ENCODE measurements at regions not wholly inside any gene's neighbourhood (a gene's known extent, or its start where the extent isn't known, plus 50 kb on each side); places are given as distances from the start of the nearest gene placed in this dataset.
A peak's percentile ranks its signal among the peaks of the same experiment; 100 is the strongest.
"Not testable (repeated sequence)": the region's sequence is repeated elsewhere in the genome, so short reads cannot be mapped to it uniquely, and the experiment has no call there.

DNA sequence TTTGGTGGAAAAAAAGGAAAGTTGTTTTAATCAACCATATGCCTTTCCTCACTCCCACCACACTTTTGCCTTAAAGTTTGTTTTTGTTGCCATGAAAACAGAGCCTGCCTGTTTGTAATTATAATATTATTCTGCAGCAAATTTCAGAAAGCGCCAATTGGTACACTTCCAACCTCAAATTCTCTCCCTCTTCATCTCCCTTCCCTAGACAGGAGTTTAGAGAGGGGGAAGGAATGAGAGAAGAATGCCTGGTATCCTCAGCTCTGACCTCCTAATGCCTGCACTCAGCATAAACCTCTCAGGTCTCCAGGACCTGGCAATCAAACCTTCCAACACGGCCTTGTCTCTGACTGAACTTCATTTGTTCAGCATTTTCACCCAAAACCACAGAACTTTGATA, 138.4 kb upstream of the HCCS start:
- no peak for DNase-seq

DNA sequence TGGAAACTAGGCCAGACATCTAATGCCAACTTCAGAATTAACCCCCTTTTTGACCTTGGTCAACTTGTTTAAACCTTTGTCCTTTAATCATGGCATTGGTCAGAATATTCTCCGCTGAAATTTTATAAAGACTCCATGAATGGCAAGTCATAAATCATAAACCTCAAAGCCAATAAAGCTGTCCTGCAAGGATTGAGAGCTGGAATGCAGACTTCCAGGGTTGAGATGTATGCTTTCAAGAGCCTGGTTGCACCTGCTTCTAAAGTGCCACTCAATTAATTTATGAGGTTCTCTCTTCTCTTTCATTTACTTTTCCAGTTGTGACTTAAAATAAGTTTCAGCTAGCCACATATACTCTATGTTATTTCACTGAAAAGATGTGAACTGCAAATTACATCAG, 136.2 kb upstream of the HCCS start:
- no peak for DNase-seq

DNA sequence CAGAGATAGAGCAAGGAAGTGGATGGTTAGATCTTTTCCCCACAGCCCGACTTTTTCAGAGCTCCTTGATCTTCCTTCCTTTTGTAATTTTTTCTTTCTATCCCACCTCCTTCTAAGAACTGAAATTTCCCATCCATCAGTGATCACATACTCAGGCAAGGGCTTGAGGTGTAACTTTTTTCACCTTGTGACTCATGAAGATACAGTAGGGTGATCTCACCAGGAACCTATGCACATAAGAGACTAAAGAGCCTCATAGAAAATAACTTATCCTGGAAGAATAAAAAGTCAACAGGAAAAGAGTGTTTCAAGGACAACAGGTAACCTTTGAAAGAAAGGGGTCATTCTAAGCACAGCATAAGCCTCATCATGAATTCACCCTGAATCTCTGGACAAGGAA, 131.2 kb upstream of the HCCS start:
- DNase-seq: no peak

DNA sequence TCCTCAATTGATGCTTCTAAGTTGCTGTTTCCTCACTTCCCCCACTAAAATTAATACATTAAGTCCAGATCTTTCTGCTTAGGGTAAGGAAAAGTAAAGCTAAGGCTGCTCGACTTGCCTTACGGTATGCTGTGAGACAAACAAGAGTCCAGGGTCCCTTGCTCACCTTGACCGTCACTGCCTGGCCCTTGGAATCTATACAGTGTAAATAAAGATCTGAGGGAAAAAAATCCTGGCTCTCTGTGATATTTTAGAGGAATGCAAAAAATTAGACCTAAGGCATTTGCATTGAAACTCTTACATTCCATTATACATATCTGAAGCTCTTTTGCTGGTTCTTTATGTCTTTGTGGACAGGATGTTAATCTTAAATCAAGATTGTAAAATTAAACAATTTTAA, 129.6 kb upstream of the HCCS start:
- DNase-seq: no peak

DNA sequence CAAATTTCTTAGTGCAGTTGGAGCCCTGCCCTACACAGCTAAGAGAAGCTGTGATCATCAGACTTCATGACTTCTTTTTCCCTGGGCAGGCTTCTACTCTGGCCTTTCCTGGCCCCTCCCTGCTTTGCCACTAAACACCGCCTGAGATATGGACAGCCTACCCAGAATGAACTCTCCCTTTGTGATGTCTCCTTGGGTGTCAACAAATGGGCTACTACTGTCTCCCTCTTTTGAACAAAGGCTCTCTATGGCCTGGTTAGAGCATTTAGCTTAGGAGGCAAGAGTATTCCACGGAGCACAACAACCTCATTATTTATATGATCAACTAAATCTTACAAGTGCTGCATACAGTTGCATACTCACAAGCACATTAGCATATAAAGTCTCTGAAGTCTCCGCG, 127.6 kb upstream of the HCCS start:
- DNase-seq: no peak

DNA sequence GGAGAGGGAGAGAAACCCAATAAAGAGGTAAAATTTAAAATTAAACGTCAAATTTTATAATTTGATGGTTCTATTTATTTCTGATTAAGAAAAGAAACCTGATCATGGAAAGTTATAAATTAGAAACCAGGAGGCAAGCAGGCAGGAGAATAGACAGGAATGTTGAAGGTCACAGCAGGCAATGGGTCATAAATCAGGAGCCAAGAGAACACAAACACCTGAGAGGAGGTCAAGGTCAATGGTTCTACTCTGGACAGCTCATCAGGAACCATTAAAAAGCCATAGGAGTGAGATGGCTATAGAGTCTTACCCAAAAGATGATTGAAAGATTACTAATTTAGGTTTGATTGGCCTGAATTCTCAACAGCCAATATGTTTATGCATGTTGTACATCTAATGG, 126.9 kb upstream of the HCCS start:
- DNase-seq: no peak

DNA sequence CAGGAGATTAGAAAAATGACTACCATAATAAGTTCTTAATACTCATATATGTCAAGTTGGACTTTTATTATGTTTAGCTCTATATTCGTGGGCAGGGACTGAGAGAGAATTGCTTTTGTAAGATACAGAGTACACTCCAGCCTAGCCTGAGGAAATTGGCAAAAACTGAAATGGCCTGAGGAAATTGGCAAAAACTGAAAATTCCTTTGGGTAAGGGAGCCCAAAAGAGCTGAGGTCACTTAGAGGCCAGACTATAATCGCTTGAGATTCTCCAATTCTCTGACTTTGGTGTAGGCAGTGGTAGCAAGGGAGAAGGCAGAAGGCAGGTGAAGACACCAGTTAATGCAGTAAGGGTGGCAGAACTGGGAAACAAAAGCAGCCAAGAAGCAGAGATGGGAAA, 124.5 kb upstream of the HCCS start:
- DNase-seq: no peak

DNA sequence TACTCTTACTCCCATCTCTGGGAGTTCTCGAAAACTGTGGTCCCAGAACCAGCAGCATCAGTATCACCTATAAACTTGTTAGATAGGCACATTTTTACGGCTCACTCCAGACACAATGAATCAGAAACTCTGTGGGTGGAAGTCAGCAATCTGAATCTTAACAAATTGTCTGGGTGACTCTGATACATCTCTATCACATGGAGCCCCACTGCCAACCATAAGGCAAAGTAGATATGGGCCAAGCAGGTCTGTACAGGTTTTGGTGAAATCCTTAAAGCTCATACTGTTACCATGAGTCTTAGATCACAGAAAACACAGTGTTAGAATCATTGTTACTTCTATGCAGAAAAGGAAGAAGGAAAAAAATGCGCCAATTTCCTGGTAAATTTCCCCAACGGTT, 122.5 kb upstream of the HCCS start:
- no peak for DNase-seq

DNA sequence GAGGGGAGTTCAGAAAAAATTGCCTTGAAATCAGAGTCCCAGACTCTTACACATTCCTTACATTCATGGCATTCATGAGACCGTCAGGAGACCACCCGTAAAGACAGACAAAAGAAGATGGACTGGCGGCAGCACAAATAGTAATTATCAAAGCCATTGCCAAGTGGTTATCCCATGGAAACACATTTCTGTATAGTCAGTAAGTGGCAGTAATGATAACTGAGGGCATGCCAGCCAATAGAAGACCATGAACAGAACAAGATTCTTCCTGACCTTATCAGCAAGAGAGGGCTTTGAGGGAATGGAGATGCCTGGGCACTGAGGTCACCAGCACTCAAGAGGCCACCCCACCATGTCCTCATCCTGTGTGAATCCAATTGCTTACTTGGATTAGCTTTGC, 121.7 kb upstream of the HCCS start:
- DNase-seq: peak; percentile 1

DNA sequence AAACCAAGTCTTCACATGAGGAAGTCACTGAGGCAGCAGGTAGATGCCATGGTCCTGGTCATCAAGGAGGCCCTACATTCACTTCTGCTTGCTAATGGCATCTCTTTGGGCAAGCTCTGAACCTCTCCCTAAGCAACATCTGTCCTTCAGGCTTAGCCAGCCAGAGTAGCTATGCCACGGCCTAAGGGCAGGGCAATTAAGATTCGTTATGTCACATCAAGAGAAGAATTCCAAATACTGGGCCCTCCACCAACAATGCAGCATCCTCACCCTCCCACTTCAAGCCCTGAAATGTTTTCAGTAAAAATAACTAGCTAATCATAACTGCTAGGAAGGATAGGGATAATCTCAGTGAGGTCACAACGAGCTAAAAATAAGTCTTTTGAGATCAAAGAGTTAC, 120.7 kb upstream of the HCCS start:
- DNase-seq: no peak

DNA sequence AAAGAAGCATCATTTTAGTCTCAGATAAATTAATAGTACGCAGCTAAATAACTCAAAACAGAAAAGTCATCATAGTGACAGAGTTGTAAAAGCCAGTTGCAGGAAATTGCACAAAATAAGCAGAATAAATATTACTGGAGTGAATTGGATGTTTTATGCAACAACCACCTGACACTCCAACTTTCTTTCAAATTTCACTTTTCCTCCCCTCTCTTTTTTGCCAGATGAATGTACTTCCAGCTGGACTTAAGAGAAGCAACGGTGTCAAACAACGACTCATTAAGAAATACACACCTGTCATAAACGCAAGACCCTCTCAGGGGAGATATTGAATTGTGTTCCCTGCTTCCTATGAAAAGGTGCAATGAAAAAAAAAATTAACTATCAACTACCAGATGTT, 120.2 kb upstream of the HCCS start:
- DNase-seq: no peak

DNA sequence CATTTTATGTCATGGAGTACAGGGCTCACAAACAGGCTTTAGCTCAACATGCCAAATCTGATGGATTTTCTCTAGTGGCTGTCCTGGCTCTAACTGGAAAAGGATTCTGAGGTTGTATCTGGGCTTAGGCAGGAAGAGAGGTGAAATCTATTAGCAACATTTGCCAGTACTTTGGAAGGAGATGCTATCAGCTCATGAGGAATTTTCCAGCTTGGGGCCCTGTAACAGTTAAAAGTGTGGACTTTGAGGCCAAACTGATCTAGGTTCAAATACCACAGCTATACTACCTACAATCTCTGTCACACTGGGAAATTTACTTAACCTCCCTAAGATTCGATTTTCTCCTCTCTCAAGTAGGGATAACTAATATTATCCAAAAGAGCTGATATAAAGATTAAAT, 119.0 kb upstream of the HCCS start:
- no peak for DNase-seq

DNA sequence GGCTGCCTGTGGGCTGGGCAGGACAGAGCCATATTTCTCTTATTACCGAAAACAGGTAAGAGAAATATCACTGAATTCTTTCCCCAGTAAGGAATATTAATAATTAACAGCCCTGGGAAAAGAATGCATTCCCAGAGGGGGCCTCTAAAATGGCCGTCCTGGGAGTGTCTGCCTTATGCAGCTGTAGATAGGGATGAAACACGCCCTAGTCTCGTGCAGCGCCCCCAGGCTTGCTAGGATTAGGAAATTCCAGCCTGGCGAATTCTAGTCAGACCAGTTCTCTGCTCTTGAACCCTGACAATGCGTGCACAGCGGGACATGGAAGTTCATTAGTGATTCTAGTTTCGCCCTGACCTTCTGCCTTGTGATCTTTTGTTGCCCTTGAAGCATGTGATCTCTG, 104.1 kb upstream of the HCCS start:
- not testable (repeated sequence) for DNase-seq

DNA sequence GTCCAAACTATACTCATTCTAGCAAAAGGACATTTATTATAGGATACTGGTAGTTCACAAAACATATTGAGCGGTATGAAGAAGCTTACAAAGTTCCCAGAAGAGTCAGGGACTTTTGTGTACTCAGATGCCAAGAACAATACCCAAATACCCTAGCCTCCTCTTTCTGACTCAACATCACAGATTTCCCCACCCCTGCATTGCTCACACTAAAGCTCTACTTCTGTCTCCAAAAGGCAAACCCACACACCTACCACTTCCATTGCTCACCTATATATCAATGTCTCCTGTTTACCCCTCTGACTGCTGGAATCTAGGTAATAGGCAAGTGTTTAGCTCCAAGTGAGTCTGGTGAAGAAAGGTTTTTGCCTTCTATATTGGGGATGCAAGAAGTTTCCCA, 100.7 kb upstream of the HCCS start:
- no peak for DNase-seq

DNA sequence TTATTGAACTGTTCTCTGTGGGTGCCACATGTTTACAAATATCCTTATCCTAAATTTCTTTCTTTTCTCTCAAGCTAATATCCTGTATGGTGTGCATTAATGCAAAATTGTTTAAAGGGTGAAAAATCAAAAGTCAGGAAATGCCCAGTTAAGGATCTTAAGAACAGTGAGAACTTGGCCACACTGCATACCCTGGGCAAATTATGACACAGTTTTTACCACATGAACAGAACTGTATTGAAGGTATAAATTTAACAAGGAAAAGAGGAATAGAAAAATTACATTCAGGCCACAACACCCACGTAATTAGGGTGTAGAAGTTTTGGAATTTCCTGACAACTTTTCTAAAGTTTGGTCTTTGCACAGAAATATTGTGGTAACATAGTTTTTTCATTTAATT, 94.4 kb upstream of the HCCS start:
- no peak for DNase-seq

DNA sequence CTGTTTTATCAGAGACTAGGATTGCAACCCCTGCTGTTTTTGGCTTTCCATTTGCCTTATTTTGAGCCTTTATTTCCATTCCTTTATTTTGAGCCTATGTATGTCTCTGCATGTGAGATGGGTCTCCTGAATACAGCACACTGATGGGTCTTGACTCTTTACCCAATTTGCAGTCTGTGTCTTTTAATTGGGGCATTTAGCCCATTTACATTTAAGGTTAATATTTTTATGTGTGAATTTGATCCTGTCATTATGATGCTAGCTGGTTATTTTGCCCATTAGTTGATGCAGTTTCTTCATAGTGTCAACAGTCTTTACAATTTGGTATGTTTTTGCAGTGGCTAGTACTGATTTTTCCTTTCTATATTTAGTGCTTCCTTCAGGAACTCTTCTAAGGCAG, 88.5 kb upstream of the HCCS start:
- not testable (repeated sequence) for DNase-seq

DNA sequence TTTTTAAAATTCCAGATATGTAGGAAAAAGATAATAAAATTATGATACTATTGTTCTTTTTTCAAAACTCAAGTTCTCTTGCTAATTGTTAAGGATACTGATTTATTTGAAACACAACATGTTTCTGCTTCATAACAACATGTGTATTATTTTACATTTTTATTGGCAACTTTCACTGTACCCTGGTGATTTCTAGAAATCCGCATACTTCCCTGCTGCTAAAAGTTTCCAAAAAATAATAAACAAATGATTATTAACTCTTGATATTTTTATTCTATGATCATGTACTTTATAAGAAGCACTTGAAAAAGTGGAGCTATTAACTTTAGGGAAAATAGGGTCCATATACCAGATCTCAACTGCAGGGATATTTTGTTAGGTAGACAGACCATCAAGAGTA, 71.2 kb upstream of the HCCS start:
- DNase-seq: no peak

DNA sequence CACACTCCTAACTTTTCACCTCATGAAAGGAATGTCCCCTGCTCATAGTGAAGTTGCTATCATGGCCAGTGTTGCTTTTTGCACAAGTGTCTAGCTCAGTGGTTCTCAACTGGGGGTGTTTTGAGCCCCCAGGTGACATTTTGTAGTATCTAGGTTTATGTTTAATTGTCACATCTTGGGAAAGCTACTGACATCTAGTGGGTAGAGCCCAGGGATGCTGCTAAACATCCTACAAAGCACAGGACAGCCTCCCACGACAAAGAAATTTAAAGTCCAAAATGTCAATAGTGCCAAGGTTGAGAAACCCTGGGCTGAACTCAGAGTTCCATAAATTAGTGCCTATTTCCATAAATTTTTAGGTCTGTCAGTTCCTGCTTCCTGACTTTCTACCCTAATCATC, 70.7 kb upstream of the HCCS start:
- DNase-seq: no peak

DNA sequence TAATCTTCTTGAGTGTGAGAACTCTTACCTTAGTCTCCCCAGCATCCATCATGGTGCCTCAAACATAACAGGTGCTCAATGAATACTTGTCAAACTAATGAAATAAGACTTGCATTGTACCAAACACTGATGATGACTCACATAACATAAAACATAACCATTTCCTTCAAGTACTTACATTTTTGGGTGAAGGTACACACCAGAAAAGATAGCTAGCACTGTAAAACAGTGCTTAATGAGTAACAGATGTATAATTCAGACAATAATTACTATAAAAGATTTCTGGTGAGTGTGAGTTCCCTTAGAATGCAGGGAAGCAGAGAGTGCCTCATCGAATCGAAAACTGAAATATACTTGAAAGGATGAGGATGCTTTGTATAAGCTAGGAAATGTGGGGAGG, 70.1 kb upstream of the HCCS start:
- no peak for DNase-seq

DNA sequence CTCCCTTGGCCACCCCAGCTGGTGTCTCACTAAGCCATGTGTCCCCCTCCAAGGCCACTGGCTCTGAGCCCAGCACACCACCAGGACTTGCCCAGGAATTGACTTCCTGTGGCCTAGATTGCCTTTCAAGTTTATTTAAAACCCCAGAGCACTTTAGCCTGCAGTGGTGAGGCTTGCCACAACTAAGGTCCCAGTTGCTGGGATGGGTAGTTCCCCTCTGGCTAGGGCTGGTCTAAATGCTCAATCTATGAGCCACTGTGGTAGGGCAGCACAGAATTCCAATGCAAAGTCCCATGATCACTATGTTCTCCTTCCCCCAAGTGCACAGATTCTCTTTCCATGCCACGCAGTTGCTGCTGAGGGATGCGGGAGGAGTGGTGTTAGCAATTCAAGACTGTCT, 61.1 kb upstream of the HCCS start:
- no peak for DNase-seq

DNA sequence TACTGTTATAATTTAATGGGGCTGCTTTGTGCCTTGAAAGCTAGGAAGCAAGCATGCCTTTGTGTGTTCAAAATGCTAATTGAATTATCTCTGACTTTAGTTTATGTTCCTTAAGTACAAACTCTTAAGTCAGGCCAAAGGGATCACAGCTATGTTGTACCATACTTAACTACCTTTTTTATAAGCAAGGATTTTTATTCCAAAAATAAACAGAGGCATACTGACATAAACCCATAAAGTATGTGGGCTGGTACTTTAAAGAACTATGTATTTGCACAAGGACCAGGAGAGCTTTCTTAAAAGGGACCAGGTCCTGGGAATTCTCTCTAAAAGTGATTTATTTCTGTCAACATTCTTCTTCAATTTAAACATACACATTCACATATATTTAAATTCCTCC, 57.8 kb upstream of the HCCS start:
- no peak for DNase-seq

DNA sequence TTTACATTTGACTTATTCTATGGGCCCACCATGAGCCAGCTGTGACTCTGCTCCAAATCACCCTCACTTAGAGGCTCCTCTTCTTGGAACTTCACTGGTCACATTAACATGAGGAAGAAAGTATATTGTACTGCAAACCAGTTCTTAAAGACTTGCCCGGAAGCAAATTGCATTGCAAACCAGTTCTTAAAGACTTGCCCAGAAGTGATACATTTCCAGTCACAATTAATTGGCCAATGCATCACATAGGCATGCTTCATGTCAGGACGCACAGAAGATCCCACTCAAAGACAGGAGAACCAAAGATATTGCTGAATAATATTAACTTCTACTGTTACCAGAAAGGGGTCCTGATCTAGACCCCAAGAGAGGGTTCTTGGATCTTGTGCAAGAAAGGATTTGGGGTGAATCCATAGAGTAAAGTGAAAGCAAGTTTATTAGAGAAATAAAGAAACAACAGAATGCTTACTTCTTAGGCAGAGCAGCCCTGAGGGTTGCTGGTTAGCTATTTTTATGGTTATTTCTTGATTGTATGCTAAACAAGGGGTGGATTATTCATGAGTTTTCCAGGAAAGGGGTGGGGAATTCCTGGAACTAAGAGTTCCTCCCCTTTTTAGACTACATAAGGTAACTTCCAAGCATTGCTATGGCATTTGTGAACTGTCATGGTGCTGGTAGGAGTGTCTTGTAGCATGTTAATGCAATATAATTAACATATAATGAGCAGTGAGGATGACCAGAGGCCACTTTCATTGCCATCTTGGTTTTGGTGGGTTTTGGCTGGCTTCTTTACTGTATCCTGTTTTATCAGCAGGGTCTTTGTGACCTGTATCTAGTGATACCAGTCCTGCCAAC, 54.6 kb upstream of the HCCS start:
- DNase-seq: no peak

DNA sequence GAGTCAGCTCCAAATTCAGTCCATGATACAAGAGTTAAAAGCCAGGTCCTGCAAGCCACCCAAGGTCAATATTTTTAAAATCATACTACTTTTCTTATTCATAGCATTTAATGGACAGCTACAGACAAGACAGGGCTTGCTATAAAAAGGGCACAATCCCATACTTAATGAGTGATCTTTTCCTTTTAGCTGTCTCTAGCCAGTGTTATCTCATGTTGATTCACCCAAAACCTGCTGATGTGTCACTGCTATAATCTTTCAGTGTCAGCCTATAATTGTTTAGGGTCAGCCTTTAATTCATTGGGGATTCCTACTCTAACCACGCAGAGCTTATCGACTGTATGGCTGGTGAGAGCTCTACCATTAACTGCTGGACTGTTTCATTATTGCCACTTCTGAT, 51.2 kb upstream of the HCCS start:
- DNase-seq: no peak
